IMR-90 (cell line): ENCODE measurements at regions not wholly inside any gene's neighbourhood (a gene's known extent, or its start where the extent isn't known, plus 50 kb on each side); places are given as distances from the start of the nearest gene placed in this dataset.

Experiments used
- ATAC-seq: fragments of 200-7000 bp; cut with Tn5 transposase; 2 replicates; pipeline ENCODE4 v1.9.1; 2020; ENCODE audit warnings: low read depth, mild to moderate bottlenecking, moderate library complexity
- BruUV-seq: library from RNA; stranded (reverse); fragments of 400-500 nt; replicated peaks from 2 replicates; lab custom pipeline; 2021; lab: Mats Ljungman, UMichigan
- CTCF ChIA-PET: fragments of 300-600 bp; formaldehyde crosslinking; extraction: SDS; loops from one replicate; lab custom pipeline; 2021; ENCODE audit warnings: antibody characterized with exemption; lab: Yijun Ruan, JAX
- POLR2A ChIA-PET: fragments of 300-600 bp; sonication (Branson Sonifier 250); formaldehyde crosslinking; loops from one replicate; lab custom pipeline; 2022; ENCODE audit warnings: antibody characterized with exemption; ENCODE audit not compliant: unreplicated experiment; lab: Charles Lee
- DNase-seq: peaks from one replicate; pipeline ENCODE4 v3.0.0; 2013
- H2AFZ ChIP-seq: replicated peaks from 2 replicates; pipeline ENCODE3; 2013; ENCODE audit warnings: low read length, mild to moderate bottlenecking; ENCODE audit not compliant: poor library complexity
- H2AK5ac ChIP-seq: 2 replicates; pipeline ENCODE4 v1.6.1; 2013; ENCODE audit warnings: low read depth, low read length, inconsistent platforms
- H2AK9ac ChIP-seq: replicated peaks from 2 replicates; pipeline ENCODE3; 2013; ENCODE audit warnings: mild to moderate bottlenecking, low read depth, low read length, moderate library complexity; ENCODE audit not compliant: poor library complexity
- H2BK120ac ChIP-seq: 2 replicates; pipeline ENCODE4 v1.6.1; 2013; ENCODE audit warnings: low read depth, low read length, inconsistent platforms
- H2BK15ac ChIP-seq: 3 replicates; pipeline ENCODE4 v1.6.1; 2013; ENCODE audit warnings: low read depth, low read length, inconsistent platforms
- H2BK20ac ChIP-seq: 2 replicates; pipeline ENCODE4 v1.6.1; 2013; ENCODE audit warnings: low read depth, mild to moderate bottlenecking, inconsistent platforms, low read length, moderate library complexity
- H2BK5ac ChIP-seq: 2 replicates; pipeline ENCODE4 v1.6.1; 2013; ENCODE audit warnings: mild to moderate bottlenecking, low read depth, low read length, inconsistent platforms; ENCODE audit not compliant: poor library complexity, severe bottlenecking
- H3K14ac ChIP-seq: replicated peaks from 2 replicates; pipeline ENCODE4 v1.6.1; 2013; ENCODE audit warnings: low read depth, low read length, inconsistent platforms
- H3K18ac ChIP-seq: 2 replicates; pipeline ENCODE4 v1.6.1; 2013; ENCODE audit warnings: low read depth, low read length, control low read depth
- H3K23ac ChIP-seq: 2 replicates; pipeline ENCODE4 v1.6.1; 2013; ENCODE audit warnings: low read depth, low read length, inconsistent platforms
- H3K27ac ChIP-seq: 2 replicates; pipeline ENCODE4 v1.5.1; 2013; ENCODE audit warnings: mild to moderate bottlenecking, control low read depth, low read length; ENCODE audit not compliant: insufficient read depth
- H3K27me3 ChIP-seq: 2 replicates; pipeline ENCODE4 v1.6.1; 2013; ENCODE audit warnings: low read length; ENCODE audit not compliant: control insufficient read depth, insufficient read depth
- H3K36me3 ChIP-seq: 2 replicates; pipeline ENCODE4 v1.6.1; 2013; ENCODE audit warnings: low read length, mixed read lengths; ENCODE audit not compliant: control insufficient read depth, insufficient read depth
- H3K4ac ChIP-seq: 2 replicates; pipeline ENCODE4 v1.6.1; 2013; ENCODE audit warnings: low read depth, low read length, inconsistent platforms
- H3K4me1 ChIP-seq: 2 replicates; pipeline ENCODE4 v1.6.1; 2013; ENCODE audit warnings: low read length, mixed read lengths; ENCODE audit not compliant: control insufficient read depth, insufficient read depth
- H3K4me2 ChIP-seq: 2 replicates; pipeline ENCODE4 v1.6.1; 2013; ENCODE audit warnings: low read depth, mild to moderate bottlenecking, control low read depth, low read length, moderate library complexity
- H3K4me3 ChIP-seq: 2 replicates; pipeline ENCODE4 v1.5.1; 2013; ENCODE audit warnings: low read depth, mild to moderate bottlenecking, control low read depth, low read length, moderate library complexity; ENCODE audit not compliant: insufficient read depth
- H3K56ac ChIP-seq: 2 replicates; pipeline ENCODE4 v1.6.1; 2013; ENCODE audit warnings: low read length, inconsistent platforms; ENCODE audit not compliant: insufficient read depth; ENCODE audit errors: extremely low read depth
- H3K79me1 ChIP-seq, 2 experiments: 2 replicates each; pipeline ENCODE4 v1.6.1; 2013; ENCODE audit warnings: low read length in 2 of 2, inconsistent platforms in 1 of 2, low read depth in 1 of 2
- H3K9ac ChIP-seq: 2 replicates; pipeline ENCODE4 v1.6.1; 2013; ENCODE audit warnings: low read depth, low read length, control low read depth
- H3K9me1 ChIP-seq: 2 replicates; pipeline ENCODE4 v1.6.1; 2013; ENCODE audit warnings: low read length, inconsistent platforms; ENCODE audit not compliant: insufficient read depth
- H3K9me3 ChIP-seq: 2 replicates; pipeline ENCODE4 v1.6.1; 2013; ENCODE audit warnings: low read length; ENCODE audit not compliant: control insufficient read depth, insufficient read depth
- H4K20me1 ChIP-seq: 2 replicates; pipeline ENCODE4 v1.6.1; 2013; ENCODE audit warnings: low read length, inconsistent platforms; ENCODE audit not compliant: insufficient read depth
- H4K5ac ChIP-seq: 2 replicates; pipeline ENCODE4 v1.6.1; 2013; ENCODE audit warnings: mild to moderate bottlenecking, low read depth, low read length, control low read depth
- H4K8ac ChIP-seq, 2 experiments: 2 replicates each; pipeline ENCODE4 v1.6.1; 2013; ENCODE audit warnings: low read depth in 2 of 2, low read length in 2 of 2, control low read depth in 1 of 2, inconsistent platforms in 1 of 2
- H4K91ac ChIP-seq: 2 replicates; pipeline ENCODE4 v1.6.1; 2013; ENCODE audit warnings: low read depth, low read length, inconsistent platforms; ENCODE audit not compliant: insufficient read depth
- BHLHE40 ChIP-seq: fragments of 150-350 bp; IDR thresholded peaks from 2 replicates; pipeline ENCODE4 v1.6.1; 2016; ENCODE audit warnings: mild to moderate bottlenecking, low read depth, low read length
- CEBPB ChIP-seq: IDR thresholded peaks from 2 replicates; pipeline ENCODE4 v1.6.1; 2012; ENCODE audit warnings: low read depth, low read length, improper control_type of control experiment
- CHD1 ChIP-seq: IDR thresholded peaks from 2 replicates; pipeline ENCODE4 v1.6.1; 2012; ENCODE audit warnings: low read depth, low read length, improper control_type of control experiment
- FOS ChIP-seq: fragments of 150-350 bp; IDR thresholded peaks from 2 replicates; pipeline ENCODE4 v1.6.1; 2016; ENCODE audit warnings: low read depth, low read length
- MAFK ChIP-seq: IDR thresholded peaks from 2 replicates; pipeline ENCODE4 v1.6.1; 2012; ENCODE audit warnings: low read depth, low read length, improper control_type of control experiment
- MAZ ChIP-seq: IDR thresholded peaks from 2 replicates; pipeline ENCODE4 v1.6.1; 2012; ENCODE audit warnings: low read depth, mild to moderate bottlenecking, low read length, improper control_type of control experiment, moderate library complexity, borderline replicate concordance
- MXI1 ChIP-seq: IDR thresholded peaks from 2 replicates; pipeline ENCODE4 v1.6.1; 2012; ENCODE audit warnings: low read depth, mild to moderate bottlenecking, low read length, moderate library complexity, borderline replicate concordance
- POLR2A ChIP-seq: IDR thresholded peaks from 2 replicates; pipeline ENCODE4 v1.6.1; 2012; ENCODE audit warnings: mild to moderate bottlenecking, low read depth, low read length
- RAD21 ChIP-seq: IDR thresholded peaks from 2 replicates; pipeline ENCODE4 v1.6.1; 2012; ENCODE audit warnings: low read length, improper control_type of control experiment
- RCOR1 ChIP-seq: IDR thresholded peaks from 2 replicates; pipeline ENCODE4 v1.6.1; 2012; ENCODE audit warnings: mild to moderate bottlenecking, low read length, improper control_type of control experiment; ENCODE audit not compliant: insufficient replicate concordance
- RFX5 ChIP-seq: IDR thresholded peaks from 2 replicates; pipeline ENCODE4 v1.8.0; 2012; ENCODE audit warnings: low read depth, mild to moderate bottlenecking, low read length, moderate library complexity
- SMC3 ChIP-seq: fragments of 150-350 bp; IDR thresholded peaks from 2 replicates; pipeline ENCODE4 v1.6.1; 2016; ENCODE audit warnings: low read depth, mild to moderate bottlenecking, antibody characterized with exemption, low read length, moderate library complexity
- WGBS, 2 experiments: methylation state at CpG; one replicate each; pipeline versions ENCODE4 v1.1.5 to v1.1.7; 2013; ENCODE audit warnings: missing lambda C conversion rate in 2 of 2; ENCODE audit not compliant: insufficient read length in 1 of 2; ENCODE audit errors: extremely low coverage in 2 of 2; 5-methylcytosine and 5-hydroxymethylcytosine counted together
- dilution Hi-C: fragments of 300-500 bp; cut with HindIII; formaldehyde crosslinking; loops from one replicate; pipeline ENCODE4 v1.14.3; 2018; ENCODE audit warnings: low sequenced_read_pairs; ENCODE audit not compliant: unreplicated experiment
- in situ Hi-C: fragments of 300-500 bp; cut with MboI; formaldehyde crosslinking; loops from 3 replicates; pipeline ENCODE4 v1.14.3; 2019; ENCODE audit warnings: low sequenced_read_pairs, inconsistent platforms, mixed read lengths
- intact Hi-C: fragments of 100-400 bp; cut with micrococcal nuclease; formaldehyde crosslinking; loops from 2 replicates; pipeline ENCODE4 v1.10.0; 2022
- TF ChIP-seq, protein P1 (sequence below): fragments of 150-350 bp; IDR thresholded peaks from 2 replicates; pipeline ENCODE4 v1.6.1; 2017; ENCODE audit warnings: mild to moderate bottlenecking, antibody characterized with exemption, low read length, low read depth
- TF ChIP-seq, protein P2 (sequence below): conservative IDR thresholded peaks from 2 replicates; pipeline ENCODE4 v1.5.1; 2012; ENCODE audit warnings: mild to moderate bottlenecking, low read depth, low read length, improper control_type of control experiment
- TF ChIP-seq, protein P3 (sequence below): fragments of 150-350 bp; IDR thresholded peaks from 2 replicates; pipeline ENCODE4 v1.6.1; 2016; ENCODE audit warnings: low read depth, mild to moderate bottlenecking, low read length, moderate library complexity, borderline replicate concordance

DNA sequence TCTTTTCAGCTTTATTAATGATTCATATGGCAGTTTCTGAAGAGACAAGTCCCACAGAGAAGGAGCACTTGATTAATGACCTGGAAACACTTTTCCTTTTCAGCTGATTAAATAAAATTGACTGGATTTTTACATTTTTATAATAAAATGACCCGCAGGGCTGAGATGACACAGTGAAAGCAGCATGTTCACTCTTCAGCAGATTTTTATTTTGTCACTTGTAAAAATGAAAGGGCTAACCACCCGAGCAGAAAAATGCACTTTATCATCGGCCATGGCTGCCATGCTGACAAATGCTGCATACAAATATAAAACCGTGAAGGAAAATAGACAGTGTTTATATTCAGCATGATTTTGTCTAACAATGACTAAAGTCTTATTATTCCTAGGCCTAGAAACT, 321.6 kb upstream of the ITGA1 start:
- no peaks in the 10 kb centered on the region for H3K36me3 ChIP-seq
- no peaks in the 10 kb centered on the region for H3K9me3 ChIP-seq
- no peak overlapping the region for H3K56ac ChIP-seq
- WGBS, 2 experiments, result no CpG with 5 or more reads among the region's 4 CpGs
- H3K4me3 ChIP-seq, result no peak overlapping the region
- ATAC-seq (no peak), DNase-seq (no peak)
- H4K91ac ChIP-seq, result no peak overlapping the region
- in situ Hi-C loops (no loop called here), intact Hi-C loops (no loop called here), dilution Hi-C loops (no loop called here)
- H3K4me1 ChIP-seq, result no peaks in the 10 kb centered on the region
- no peak overlapping the region for H2AK9ac ChIP-seq
- H2BK120ac ChIP-seq, result no peak overlapping the region
- BruUV-seq, result no TSS peak
- H3K27ac ChIP-seq, result no peak overlapping the region
- H3K9me1 ChIP-seq, result no peaks in the 10 kb centered on the region
- H4K20me1 ChIP-seq, result no peaks in the 10 kb centered on the region
- no peak overlapping the region for H3K9ac ChIP-seq
- H2AFZ ChIP-seq, result no peak overlapping the region
- H3K14ac ChIP-seq, result no peak overlapping the region
- ChIA-PET CTCF (interaction anchor here (0.6 kb wide), 1 partner anchor 10 kb away, joined by 3 read pairs; no protein-coding TSS in a partner anchor), POLR2A (no interaction called here)
- H4K5ac ChIP-seq, result no peak overlapping the region
- H3K4ac ChIP-seq, result no peak overlapping the region
- H3K27me3 ChIP-seq, result no peaks in the 10 kb centered on the region
- no peaks in the 10 kb centered on the region for H3K79me1 ChIP-seq
- TF ChIP-seq CHD1 (no peak), RAD21 (no peak), MAFK (no peak), FOS (no peak), RFX5 (no peak), RCOR1 (no peak), CEBPB (no peak), POLR2A (no peak), MXI1 (no peak), BHLHE40 (no peak), MAZ (no peak), SMC3 (no peak)
- TF ChIP-seq, protein P1, sequence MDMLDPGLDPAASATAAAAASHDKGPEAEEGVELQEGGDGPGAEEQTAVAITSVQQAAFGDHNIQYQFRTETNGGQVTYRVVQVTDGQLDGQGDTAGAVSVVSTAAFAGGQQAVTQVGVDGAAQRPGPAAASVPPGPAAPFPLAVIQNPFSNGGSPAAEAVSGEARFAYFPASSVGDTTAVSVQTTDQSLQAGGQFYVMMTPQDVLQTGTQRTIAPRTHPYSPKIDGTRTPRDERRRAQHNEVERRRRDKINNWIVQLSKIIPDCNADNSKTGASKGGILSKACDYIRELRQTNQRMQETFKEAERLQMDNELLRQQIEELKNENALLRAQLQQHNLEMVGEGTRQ, result no peak
- TF ChIP-seq, protein P2, sequence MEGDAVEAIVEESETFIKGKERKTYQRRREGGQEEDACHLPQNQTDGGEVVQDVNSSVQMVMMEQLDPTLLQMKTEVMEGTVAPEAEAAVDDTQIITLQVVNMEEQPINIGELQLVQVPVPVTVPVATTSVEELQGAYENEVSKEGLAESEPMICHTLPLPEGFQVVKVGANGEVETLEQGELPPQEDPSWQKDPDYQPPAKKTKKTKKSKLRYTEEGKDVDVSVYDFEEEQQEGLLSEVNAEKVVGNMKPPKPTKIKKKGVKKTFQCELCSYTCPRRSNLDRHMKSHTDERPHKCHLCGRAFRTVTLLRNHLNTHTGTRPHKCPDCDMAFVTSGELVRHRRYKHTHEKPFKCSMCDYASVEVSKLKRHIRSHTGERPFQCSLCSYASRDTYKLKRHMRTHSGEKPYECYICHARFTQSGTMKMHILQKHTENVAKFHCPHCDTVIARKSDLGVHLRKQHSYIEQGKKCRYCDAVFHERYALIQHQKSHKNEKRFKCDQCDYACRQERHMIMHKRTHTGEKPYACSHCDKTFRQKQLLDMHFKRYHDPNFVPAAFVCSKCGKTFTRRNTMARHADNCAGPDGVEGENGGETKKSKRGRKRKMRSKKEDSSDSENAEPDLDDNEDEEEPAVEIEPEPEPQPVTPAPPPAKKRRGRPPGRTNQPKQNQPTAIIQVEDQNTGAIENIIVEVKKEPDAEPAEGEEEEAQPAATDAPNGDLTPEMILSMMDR, result no peak
- TF ChIP-seq, protein P3, sequence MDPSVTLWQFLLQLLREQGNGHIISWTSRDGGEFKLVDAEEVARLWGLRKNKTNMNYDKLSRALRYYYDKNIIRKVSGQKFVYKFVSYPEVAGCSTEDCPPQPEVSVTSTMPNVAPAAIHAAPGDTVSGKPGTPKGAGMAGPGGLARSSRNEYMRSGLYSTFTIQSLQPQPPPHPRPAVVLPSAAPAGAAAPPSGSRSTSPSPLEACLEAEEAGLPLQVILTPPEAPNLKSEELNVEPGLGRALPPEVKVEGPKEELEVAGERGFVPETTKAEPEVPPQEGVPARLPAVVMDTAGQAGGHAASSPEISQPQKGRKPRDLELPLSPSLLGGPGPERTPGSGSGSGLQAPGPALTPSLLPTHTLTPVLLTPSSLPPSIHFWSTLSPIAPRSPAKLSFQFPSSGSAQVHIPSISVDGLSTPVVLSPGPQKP, result no peak
- no peak overlapping the region for H4K8ac ChIP-seq
- no peak overlapping the region for H3K18ac ChIP-seq
- no peak overlapping the region for H3K4me2 ChIP-seq
- no peak overlapping the region for H3K23ac ChIP-seq
- H2AK5ac ChIP-seq, result no peak overlapping the region
- H2BK15ac ChIP-seq, result no peak overlapping the region
- no peak overlapping the region for H2BK20ac ChIP-seq
- H2BK5ac ChIP-seq, result no peak overlapping the region
